ENCODE measurements at regions not wholly inside any gene's neighbourhood (a gene's known extent, or its start where the extent isn't known, plus 50 kb on each side); places are given as distances from the start of the nearest gene placed in this dataset.
"Not testable (repeated sequence)": the region's sequence is repeated elsewhere in the genome, so short reads cannot be mapped to it uniquely, and the experiment has no call there.

GRCh38 chr12:5102806-5103205 lies 59.1 kb downstream of the KCNA5 start:
- Histone ChIP-seq H3K4me1 (no peaks in the 10 kb centered on the region), H3K27ac (no peak overlapping the region), H3K36me3 (no peaks in the 10 kb centered on the region), H3K27me3 (no peaks in the 10 kb centered on the region), H3K9me3 (no peaks in the 10 kb centered on the region), H3K4me3 (no peak overlapping the region)
- no peak for DNase-seq (ENCODE audit: low spot score)
- TF ChIP-seq CTCF (IDR thresholded peaks at IDR 0.05), result no peak

GRCh38 chr12:5110345-5110744 lies 66.7 kb downstream of the KCNA5 start:
- Histone ChIP-seq H3K36me3 (no peaks in the 10 kb centered on the region), H3K4me1 (no peaks in the 10 kb centered on the region), H3K27ac (no peak overlapping the region), H3K4me3 (no peak overlapping the region), H3K9me3 (no peaks in the 10 kb centered on the region), H3K27me3 (no peaks in the 10 kb centered on the region)
- no peak for DNase-seq (ENCODE audit: low spot score)
- no peak for TF ChIP-seq CTCF (IDR thresholded peaks at IDR 0.05)

- Histone ChIP-seq H3K4me3 (no peak overlapping the region), H3K9me3 (no peaks in the 10 kb centered on the region)
- no peak for TF ChIP-seq CTCF (IDR thresholded peaks at IDR 0.05)
Measured at GRCh38 chr12:5114436-5114835, 70.8 kb downstream of the KCNA5 start.

GRCh38 chr12:5121784-5122183 lies 78.1 kb downstream of the KCNA5 start:
- H3K4me1 ChIP-seq; DNase-seq (ENCODE audit: low spot score); H3K27me3 ChIP-seq; H3K9me3 ChIP-seq; H3K27ac ChIP-seq; H3K36me3 ChIP-seq; H3K4me3 ChIP-seq: not testable (repeated sequence)

More at GRCh38 chr12:5114436-5114835, 70.8 kb downstream of the KCNA5 start:
- no peak for DNase-seq (ENCODE audit: low spot score)
- Histone ChIP-seq H3K27ac (no peak overlapping the region), H3K27me3 (no peaks in the 10 kb centered on the region), H3K36me3 (no peaks in the 10 kb centered on the region), H3K4me1 (no peaks in the 10 kb centered on the region)

- not testable (repeated sequence) for H3K4me1 ChIP-seq; H3K36me3 ChIP-seq; H3K9me3 ChIP-seq; H3K27ac ChIP-seq; DNase-seq (ENCODE audit: low spot score); H3K27me3 ChIP-seq; H3K4me3 ChIP-seq
Measured at GRCh38 chr12:5122256-5122831, 78.7 kb downstream of the KCNA5 start.

- Histone ChIP-seq H3K4me1 (no peaks in the 10 kb centered on the region), H3K36me3 (no peaks in the 10 kb centered on the region), H3K27ac (no peak overlapping the region), H3K27me3 (no peaks in the 10 kb centered on the region), H3K4me3 (no peak overlapping the region), H3K9me3 (no peaks in the 10 kb centered on the region)
- no peak for DNase-seq (ENCODE audit: low spot score)
- no peak for TF ChIP-seq CTCF (IDR thresholded peaks at IDR 0.05)
Measured at GRCh38 chr12:5123921-5124320, 80.2 kb downstream of the KCNA5 start.

- no peaks in the 10 kb centered on the region for H3K36me3 ChIP-seq
- no peaks in the 10 kb centered on the region for H3K4me1 ChIP-seq
- no peak overlapping the region for H3K4me3 ChIP-seq
- no peak for TF ChIP-seq CTCF (IDR thresholded peaks at IDR 0.05)
- no peak for DNase-seq (ENCODE audit: low spot score)
- H3K27ac ChIP-seq, result no peak overlapping the region
- no peaks in the 10 kb centered on the region for H3K9me3 ChIP-seq
- no peaks in the 10 kb centered on the region for H3K27me3 ChIP-seq
Measured at GRCh38 chr12:5124401-5124800, 80.7 kb downstream of the KCNA5 start.
